Hepatocyte (in vitro differentiated cells): ENCODE measurements at regions not wholly inside any gene's neighbourhood (a gene's known extent, or its start where the extent isn't known, plus 50 kb on each side); places are given as distances from the start of the nearest gene placed in this dataset.
A peak's percentile ranks its signal among the peaks of the same experiment; 100 is the strongest.

Experiments
- DNase-seq: peaks from one replicate; pipeline ENCODE4 v3.0.0-alpha.2; 2016; ENCODE audit warnings: low spot score
- H2AFZ ChIP-seq: fragments of 200-600 bp; sonication (generic); 2 replicates; pipeline ENCODE4 v1.6.0; 2016; ENCODE audit warnings: antibody characterized with exemption, mild to moderate bottlenecking
- H3K27ac ChIP-seq: fragments of 200-600 bp; sonication (generic); 2 replicates; pipeline ENCODE4 v1.5.1; 2016; ENCODE audit warnings: mild to moderate bottlenecking
- H3K27me3 ChIP-seq: fragments of 200-600 bp; sonication (generic); 2 replicates; pipeline ENCODE4 v1.6.1; 2016
- H3K36me3 ChIP-seq: fragments of 200-600 bp; sonication (generic); replicated peaks from 2 replicates; pipeline ENCODE4 v1.5.1; 2016; ENCODE audit warnings: low read depth; ENCODE audit not compliant: insufficient read depth
- H3K4me1 ChIP-seq: fragments of 200-600 bp; sonication (generic); 2 replicates; pipeline ENCODE4 v1.5.1; 2016; ENCODE audit warnings: mild to moderate bottlenecking, moderate library complexity; ENCODE audit not compliant: insufficient read depth
- H3K4me2 ChIP-seq: fragments of 200-600 bp; sonication (generic); 2 replicates; pipeline ENCODE4 v1.6.0; 2016
- H3K4me3 ChIP-seq: fragments of 200-600 bp; sonication (generic); 2 replicates; pipeline ENCODE4 v1.5.1; 2016; ENCODE audit warnings: mild to moderate bottlenecking
- H3K79me2 ChIP-seq: fragments of 200-600 bp; sonication (generic); 2 replicates; pipeline ENCODE4 v1.6.0; 2017; ENCODE audit warnings: mild to moderate bottlenecking
- H3K9me2 ChIP-seq: fragments of 200-600 bp; sonication (generic); replicated peaks from 2 replicates; pipeline ENCODE4 v1.6.0; 2017; ENCODE audit warnings: mild to moderate bottlenecking; ENCODE audit not compliant: insufficient read depth
- H3K9me3 ChIP-seq: fragments of 200-600 bp; sonication (generic); 2 replicates; pipeline ENCODE4 v1.5.1; 2016; ENCODE audit warnings: low read depth, mild to moderate bottlenecking
- H4K20me1 ChIP-seq: fragments of 200-600 bp; sonication (generic); 2 replicates; pipeline ENCODE4 v1.6.0; 2016; ENCODE audit warnings: mild to moderate bottlenecking; ENCODE audit not compliant: insufficient read depth, poor library complexity, severe bottlenecking
- EZH2 ChIP-seq: fragments of 200-600 bp; sonication (generic); IDR thresholded peaks from 2 replicates; pipeline ENCODE4 v1.6.1; 2016; ENCODE audit warnings: antibody characterized with exemption, mild to moderate bottlenecking, borderline replicate concordance
- EZH2phosphoT487 ChIP-seq: fragments of 200-600 bp; sonication (generic); IDR thresholded peaks from one replicate; pipeline ENCODE4 v1.6.1; 2018; ENCODE audit warnings: antibody characterized with exemption, mild to moderate bottlenecking, low read depth, moderate library complexity; ENCODE audit not compliant: unreplicated experiment, severe bottlenecking
- WGBS: methylation state at CpG from one replicate; pipeline ENCODE4 v1.1.6; 2016; ENCODE audit warnings: low lambda C conversion rate; ENCODE audit errors: missing lambda C conversion rate; 5-methylcytosine and 5-hydroxymethylcytosine counted together
- TF ChIP-seq, protein P1 (sequence below): fragments of 200-600 bp; sonication (generic); IDR thresholded peaks from 2 replicates; pipeline ENCODE4 v1.5.1; 2016; ENCODE audit warnings: antibody characterized with exemption, mild to moderate bottlenecking; ENCODE audit not compliant: poor library complexity

DNA sequence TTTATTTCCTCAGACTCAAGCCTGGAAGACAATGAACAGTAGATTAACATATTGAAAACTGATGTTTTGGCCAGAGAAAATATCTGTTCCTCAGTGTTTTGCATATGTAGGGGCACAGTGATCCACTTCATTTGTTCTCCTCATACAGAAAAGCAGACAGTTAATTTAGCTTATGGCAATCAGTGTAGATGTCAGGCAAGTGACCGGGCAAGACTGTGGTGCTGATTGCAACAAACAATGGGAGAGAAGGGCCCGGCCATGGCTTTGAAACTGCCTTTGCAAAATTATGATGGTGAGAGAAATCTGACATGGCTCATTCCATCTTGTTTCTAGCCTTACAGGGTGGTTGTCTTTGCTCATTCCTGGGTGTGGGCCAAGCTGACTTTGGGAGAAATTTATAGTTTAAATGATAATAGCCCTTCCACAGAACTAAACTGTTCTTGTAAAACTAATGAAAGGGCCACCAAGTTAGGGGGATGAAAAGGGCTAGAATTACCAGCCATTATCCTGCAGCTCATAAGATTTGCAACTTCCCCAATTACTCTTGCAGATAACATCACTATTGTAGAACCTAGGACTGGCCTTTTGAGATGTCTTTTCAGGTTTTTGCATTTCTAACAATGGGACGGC is 220.3 kb downstream of the KTN1 start:
- Histone ChIP-seq H3K4me2 (no peak overlapping the region), H3K9me2 (no peaks in the 10 kb centered on the region), H3K4me3 (no peak overlapping the region), H2AFZ (no peak overlapping the region), H3K27me3 (no peaks in the 10 kb centered on the region), H3K79me2 (no peaks in the 10 kb centered on the region), H3K9me3 (no peaks in the 10 kb centered on the region), H3K36me3 (no peaks in the 10 kb centered on the region), H3K27ac (no peak overlapping the region), H4K20me1 (no peaks in the 10 kb centered on the region), H3K4me1 (peaks cover 21% of the 10 kb centered on the region)
- DNase-seq, result no peak
- WGBS, result 75% methylated on average over 3 of the region's 3 CpGs
- no peak for TF ChIP-seq EZH2phosphoT487

DNA sequence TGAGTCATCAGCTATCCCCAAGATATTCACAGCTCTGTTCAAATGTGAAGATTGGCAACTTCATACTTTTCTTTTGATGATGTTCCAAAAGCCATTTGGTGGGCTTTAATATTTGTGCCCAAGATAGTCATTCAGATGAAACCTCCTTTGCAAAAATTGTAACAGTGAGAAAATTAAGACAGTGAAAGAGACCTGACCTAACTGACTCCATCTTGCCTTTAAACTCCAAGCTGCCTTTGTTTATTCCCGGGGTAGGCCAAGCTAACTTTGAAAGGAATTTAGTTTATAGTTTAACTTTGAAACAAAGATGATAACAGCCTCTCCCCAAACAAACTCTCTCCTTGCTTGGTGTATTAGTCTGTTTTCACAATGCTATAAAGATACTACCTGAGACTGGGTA is 221.1 kb downstream of the KTN1 start:
- no peaks in the 10 kb centered on the region for H4K20me1 ChIP-seq
- no peaks in the 10 kb centered on the region for H3K27me3 ChIP-seq
- H3K4me2 ChIP-seq, result no peak overlapping the region
- H3K79me2 ChIP-seq, result no peaks in the 10 kb centered on the region
- peaks cover 21% of the 10 kb centered on the region for H3K4me1 ChIP-seq
- H3K27ac ChIP-seq, result no peak overlapping the region
- no peaks in the 10 kb centered on the region for H3K36me3 ChIP-seq
- DNase-seq, result no peak
- no peaks in the 10 kb centered on the region for H3K9me3 ChIP-seq
- no peak for TF ChIP-seq EZH2
- no peaks in the 10 kb centered on the region for H3K9me2 ChIP-seq
- H3K4me3 ChIP-seq, result no peak overlapping the region
- H2AFZ ChIP-seq, result no peak overlapping the region
- WGBS, result 27% methylated on average over 1 of the region's 1 CpG

DNA sequence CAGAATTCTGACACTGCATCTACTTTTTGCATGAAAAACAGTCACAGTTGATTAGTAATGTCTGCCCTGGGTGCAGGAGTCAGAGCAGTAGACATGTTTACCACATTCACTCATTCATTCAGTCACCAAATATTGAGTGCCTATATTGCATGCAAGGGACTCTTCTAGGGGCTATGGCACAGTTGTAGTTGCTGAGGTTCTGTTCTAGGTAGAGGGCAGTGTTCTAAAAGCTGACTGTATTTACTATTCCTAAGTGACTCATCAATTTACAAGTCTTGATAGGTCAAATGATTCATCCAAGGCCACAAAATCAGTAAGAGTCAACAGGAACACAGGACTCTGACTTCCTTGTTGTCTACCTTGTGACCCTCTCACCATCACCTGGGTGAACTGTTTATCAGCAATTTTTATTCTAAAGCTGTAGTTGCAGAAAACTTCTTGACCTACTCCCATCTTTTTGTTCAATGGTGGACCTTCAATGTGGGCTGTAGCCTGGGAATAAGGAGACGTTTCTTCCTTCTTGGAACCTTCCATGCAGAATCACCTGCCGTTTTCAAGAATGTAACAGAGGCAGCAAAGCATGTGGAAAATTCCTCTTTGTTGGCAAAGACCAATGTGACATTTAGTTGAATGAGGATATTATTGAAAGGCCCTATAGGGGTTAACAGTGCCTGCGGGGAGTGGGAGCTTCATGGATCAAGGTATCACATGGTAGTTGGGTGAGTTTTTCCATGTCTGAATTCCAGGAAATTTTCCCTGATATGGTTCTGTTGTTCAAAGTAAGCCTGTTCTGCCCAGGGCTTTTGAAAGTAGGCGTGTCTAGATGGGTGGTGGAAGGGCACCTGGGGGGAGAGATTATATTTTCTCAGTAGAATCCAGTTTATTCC is 223.2 kb downstream of the KTN1 start:
- TF ChIP-seq, protein P1, sequence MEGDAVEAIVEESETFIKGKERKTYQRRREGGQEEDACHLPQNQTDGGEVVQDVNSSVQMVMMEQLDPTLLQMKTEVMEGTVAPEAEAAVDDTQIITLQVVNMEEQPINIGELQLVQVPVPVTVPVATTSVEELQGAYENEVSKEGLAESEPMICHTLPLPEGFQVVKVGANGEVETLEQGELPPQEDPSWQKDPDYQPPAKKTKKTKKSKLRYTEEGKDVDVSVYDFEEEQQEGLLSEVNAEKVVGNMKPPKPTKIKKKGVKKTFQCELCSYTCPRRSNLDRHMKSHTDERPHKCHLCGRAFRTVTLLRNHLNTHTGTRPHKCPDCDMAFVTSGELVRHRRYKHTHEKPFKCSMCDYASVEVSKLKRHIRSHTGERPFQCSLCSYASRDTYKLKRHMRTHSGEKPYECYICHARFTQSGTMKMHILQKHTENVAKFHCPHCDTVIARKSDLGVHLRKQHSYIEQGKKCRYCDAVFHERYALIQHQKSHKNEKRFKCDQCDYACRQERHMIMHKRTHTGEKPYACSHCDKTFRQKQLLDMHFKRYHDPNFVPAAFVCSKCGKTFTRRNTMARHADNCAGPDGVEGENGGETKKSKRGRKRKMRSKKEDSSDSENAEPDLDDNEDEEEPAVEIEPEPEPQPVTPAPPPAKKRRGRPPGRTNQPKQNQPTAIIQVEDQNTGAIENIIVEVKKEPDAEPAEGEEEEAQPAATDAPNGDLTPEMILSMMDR, result peak; percentile 16
- no peak for TF ChIP-seq EZH2
- Histone ChIP-seq H3K4me3 (no peak overlapping the region), H3K27me3 (no peaks in the 10 kb centered on the region), H3K4me2 (no peak overlapping the region), H3K79me2 (no peaks in the 10 kb centered on the region), H3K36me3 (no peaks in the 10 kb centered on the region), H3K9me3 (no peaks in the 10 kb centered on the region), H2AFZ (no peak overlapping the region), H4K20me1 (no peaks in the 10 kb centered on the region), H3K4me1 (peaks cover 36% of the 10 kb centered on the region), H3K27ac (peak overlapping the region; percentile 77), H3K9me2 (no peaks in the 10 kb centered on the region)
- 89% methylated on average over 4 of the region's 4 CpGs for WGBS
- DNase-seq, result peak; percentile 52

DNA sequence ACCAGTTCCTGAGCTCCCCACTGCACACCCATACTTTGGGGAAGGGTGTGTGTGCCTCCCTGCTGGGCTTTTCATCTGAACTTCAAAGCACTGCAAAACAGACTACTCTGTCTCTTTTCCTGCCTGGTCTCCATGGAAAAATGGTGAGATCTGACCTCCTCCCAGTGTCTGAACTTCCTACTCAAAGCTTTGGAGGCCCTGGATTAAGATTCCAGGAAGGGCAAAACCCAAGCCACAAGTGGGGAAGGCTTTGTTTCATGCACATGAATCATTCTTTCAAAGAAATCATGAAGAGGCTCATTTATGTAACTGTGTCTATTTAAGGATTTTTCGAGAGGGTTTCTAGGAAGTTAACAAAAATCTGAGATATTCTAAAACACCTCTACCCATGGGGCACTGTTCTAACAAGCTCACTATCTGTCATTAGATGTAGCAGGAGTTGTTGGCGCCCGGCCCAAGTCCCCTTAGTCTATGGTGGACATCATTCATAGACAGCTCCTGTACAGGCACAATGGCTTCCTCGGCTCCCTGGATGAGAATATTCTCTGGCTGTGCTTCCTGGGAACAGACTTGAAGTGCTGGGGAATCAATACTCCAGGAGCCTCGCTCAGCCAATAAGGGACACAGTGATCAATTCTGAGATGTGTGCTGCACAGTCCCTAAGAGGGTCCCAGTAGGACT is 224.0 kb downstream of the KTN1 start:
- TF ChIP-seq EZH2phosphoT487, result no peak
- peak overlapping the region; percentile 77 for H3K27ac ChIP-seq

More for the DNA sequence above, 224.0 kb downstream of the KTN1 start:
- no peaks in the 10 kb centered on the region for H3K36me3 ChIP-seq
- H3K79me2 ChIP-seq, result no peaks in the 10 kb centered on the region
- no peaks in the 10 kb centered on the region for H3K27me3 ChIP-seq
- no peaks in the 10 kb centered on the region for H4K20me1 ChIP-seq
- WGBS, result 94% methylated on average over 5 of the region's 5 CpGs
- no peak overlapping the region for H2AFZ ChIP-seq
- H3K9me3 ChIP-seq, result no peaks in the 10 kb centered on the region
- H3K4me3 ChIP-seq, result no peak overlapping the region
- H3K4me1 ChIP-seq, result peaks cover 29% of the 10 kb centered on the region
- H3K9me2 ChIP-seq, result no peaks in the 10 kb centered on the region
- no peak for DNase-seq
- H3K4me2 ChIP-seq, result no peak overlapping the region
